NB4 (cell line): ENCODE measurements at regions not wholly inside any gene's neighbourhood (a gene's known extent, or its start where the extent isn't known, plus 50 kb on each side); places are given as distances from the start of the nearest gene placed in this dataset.

Experiments used
- POLR2A ChIP-seq: IDR thresholded peaks from 2 replicates; pipeline ENCODE4 v1.6.1; 2011; ENCODE audit warnings: mild to moderate bottlenecking; ENCODE audit not compliant: insufficient read length; ENCODE audit errors: extremely low read depth
- TF ChIP-seq, protein P1 (sequence below): IDR thresholded peaks from one replicate; pipeline ENCODE4 v1.5.1; 2012; ENCODE audit warnings: low read depth, low read length

DNA sequence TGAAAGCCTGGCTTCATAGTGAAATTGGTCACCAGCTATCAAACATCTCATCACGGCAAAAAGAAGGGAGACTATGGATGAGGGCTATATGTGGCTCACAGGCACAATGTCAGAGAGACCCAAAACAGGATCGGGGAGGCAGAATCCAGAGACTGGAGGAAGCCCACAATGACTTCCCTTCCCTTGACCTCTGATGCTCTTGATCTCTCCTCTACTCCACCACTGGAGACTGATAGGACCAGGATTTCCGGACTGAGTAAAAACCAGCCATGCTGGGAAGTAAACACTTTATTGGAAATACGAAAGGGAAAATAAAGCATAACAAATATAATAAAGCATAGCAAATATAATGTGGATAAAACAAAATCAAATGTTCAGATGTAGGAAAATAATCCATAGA is 597.3 kb downstream of the UTRN start:
- TF ChIP-seq POLR2A = no peak
- TF ChIP-seq, protein P1, sequence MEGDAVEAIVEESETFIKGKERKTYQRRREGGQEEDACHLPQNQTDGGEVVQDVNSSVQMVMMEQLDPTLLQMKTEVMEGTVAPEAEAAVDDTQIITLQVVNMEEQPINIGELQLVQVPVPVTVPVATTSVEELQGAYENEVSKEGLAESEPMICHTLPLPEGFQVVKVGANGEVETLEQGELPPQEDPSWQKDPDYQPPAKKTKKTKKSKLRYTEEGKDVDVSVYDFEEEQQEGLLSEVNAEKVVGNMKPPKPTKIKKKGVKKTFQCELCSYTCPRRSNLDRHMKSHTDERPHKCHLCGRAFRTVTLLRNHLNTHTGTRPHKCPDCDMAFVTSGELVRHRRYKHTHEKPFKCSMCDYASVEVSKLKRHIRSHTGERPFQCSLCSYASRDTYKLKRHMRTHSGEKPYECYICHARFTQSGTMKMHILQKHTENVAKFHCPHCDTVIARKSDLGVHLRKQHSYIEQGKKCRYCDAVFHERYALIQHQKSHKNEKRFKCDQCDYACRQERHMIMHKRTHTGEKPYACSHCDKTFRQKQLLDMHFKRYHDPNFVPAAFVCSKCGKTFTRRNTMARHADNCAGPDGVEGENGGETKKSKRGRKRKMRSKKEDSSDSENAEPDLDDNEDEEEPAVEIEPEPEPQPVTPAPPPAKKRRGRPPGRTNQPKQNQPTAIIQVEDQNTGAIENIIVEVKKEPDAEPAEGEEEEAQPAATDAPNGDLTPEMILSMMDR = no peak
